ENCODE measurements at regions not wholly inside any gene's neighbourhood (a gene's known extent, or its start where the extent isn't known, plus 50 kb on each side); places are given as distances from the start of the nearest gene placed in this dataset.
"Not testable (repeated sequence)": the region's sequence is repeated elsewhere in the genome, so short reads cannot be mapped to it uniquely, and the experiment has no call there.

GRCh38 chr15:60181957-60182356 is 177.8 kb downstream of the FOXB1 start:
- H3K4me1 ChIP-seq (replicated peaks in 1 of 2; ENCODE audit: control insufficient read depth in 2 of 2, insufficient read depth in 2 of 2, low read length in 2 of 2); BruUV-seq (replicated peaks); H3K79me2 ChIP-seq (ENCODE audit: control insufficient read depth, insufficient read depth, low read length); H3K4me3 ChIP-seq; POLR2A ChIA-PET; H3K9me1 ChIP-seq (ENCODE audit: control insufficient read depth, insufficient read depth, low read length); H2AFZ ChIP-seq (ENCODE audit: low read depth, low read length); H3K9me3 ChIP-seq (replicated peaks; ENCODE audit: control insufficient read depth, insufficient read depth, low read depth, low read length); H4K20me1 ChIP-seq (replicated peaks; ENCODE audit: control insufficient read depth, insufficient read depth, low read length); H3K9ac ChIP-seq (ENCODE audit: insufficient read depth in 1 of 2, low read depth in 2 of 2, low read length in 2 of 2); H3K27me3 ChIP-seq (ENCODE audit: control insufficient read depth in 2 of 2, insufficient read depth in 2 of 2, low read length in 2 of 2); CTCF ChIA-PET (ENCODE audit: low intra/inter-chr PET ratio); ATAC-seq; H3K36me3 ChIP-seq (ENCODE audit: control insufficient read depth, insufficient read depth, low read length); H3K27ac ChIP-seq (ENCODE audit: extremely low read depth, low read depth, low read length); H3K4me2 ChIP-seq (ENCODE audit: insufficient read depth, low read length); FAIRE-seq: not testable (repeated sequence)
- WGBS (ENCODE audit: insufficient coverage, low coverage, missing lambda C conversion rate): 0% methylated on average over 11 of the region's 11 CpGs
- peak in 1 of 4 experiments; percentile 3 for DNase-seq (ENCODE audit: extremely low read depth in 1 of 4, low spot score in 3 of 4)
- in situ Hi-C loops (cut with MboI) (loop anchor here (10.0 kb wide), 1 partner anchor 467 kb away; no protein-coding TSS in a partner anchor), intact Hi-C loops (cut with micrococcal nuclease) (loop anchor here (5.0 to 10.0 kb wide), 2 partner anchors 457 to 490 kb away; no protein-coding TSS in a partner anchor)
- TF ChIP-seq CBX8 (IDR thresholded peaks at IDR 0.05; ENCODE audit: borderline replicate concordance, extremely low read depth, low read depth, low read length, poor library complexity, severe bottlenecking): peak; percentile 15
- peak; percentile 51 for TF ChIP-seq NFIC (IDR thresholded peaks at IDR 0.05)

DNA sequence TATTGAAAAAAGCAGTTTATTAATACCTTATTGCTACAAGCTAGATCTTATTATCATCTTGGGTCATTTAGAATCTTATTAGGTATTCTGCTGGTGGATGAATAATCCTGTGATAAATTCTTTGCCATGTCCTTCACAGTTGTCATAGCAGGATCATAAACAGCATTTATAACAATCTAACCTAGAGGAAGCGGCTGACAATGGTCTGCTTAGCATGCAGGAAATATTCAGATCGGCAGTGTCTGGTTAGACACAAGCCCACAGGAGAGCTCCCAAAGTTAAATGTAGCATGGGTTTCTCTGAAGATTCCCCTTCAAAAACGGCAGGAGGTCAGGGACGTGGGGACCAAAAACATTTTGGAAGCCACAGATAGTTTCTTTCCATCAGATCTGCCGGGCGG is 179.3 kb downstream of the FOXB1 start:
- in situ Hi-C loops (cut with MboI): loop anchor here (10.0 kb wide), 1 partner anchor 469 kb away; no protein-coding TSS in a partner anchor
- ATAC-seq: no peak
- no peak overlapping the region for H3K27ac ChIP-seq (ENCODE audit: extremely low read depth, low read depth, low read length)
- no peak overlapping the region for H2AFZ ChIP-seq (ENCODE audit: low read depth, low read length)
- H3K4me3 ChIP-seq: no peak overlapping the region
- peaks cover 9 to 10% of the 10 kb centered on the region in 2 experiments; a peak in 2 of 5 replicates for H3K27me3 ChIP-seq (ENCODE audit: control insufficient read depth in 2 of 2, insufficient read depth in 2 of 2, low read length in 2 of 2)
- H3K36me3 ChIP-seq (ENCODE audit: control insufficient read depth, insufficient read depth, low read length): no peaks in the 10 kb centered on the region
- DNase-seq (ENCODE audit: extremely low read depth in 1 of 4, low spot score in 3 of 4): no peak
- ChIA-PET POLR2A (no interaction called here), CTCF (ENCODE audit: low intra/inter-chr PET ratio) (no interaction called here)
- FAIRE-seq: no peak
- TF ChIP-seq ZNF695 (CRISPR knock-in tag; IDR thresholded peaks at IDR 0.05) (no peak), EGR1 (conservative IDR thresholded peaks at IDR 0.05) (no peak)
- TF ChIP-seq, protein P1, sequence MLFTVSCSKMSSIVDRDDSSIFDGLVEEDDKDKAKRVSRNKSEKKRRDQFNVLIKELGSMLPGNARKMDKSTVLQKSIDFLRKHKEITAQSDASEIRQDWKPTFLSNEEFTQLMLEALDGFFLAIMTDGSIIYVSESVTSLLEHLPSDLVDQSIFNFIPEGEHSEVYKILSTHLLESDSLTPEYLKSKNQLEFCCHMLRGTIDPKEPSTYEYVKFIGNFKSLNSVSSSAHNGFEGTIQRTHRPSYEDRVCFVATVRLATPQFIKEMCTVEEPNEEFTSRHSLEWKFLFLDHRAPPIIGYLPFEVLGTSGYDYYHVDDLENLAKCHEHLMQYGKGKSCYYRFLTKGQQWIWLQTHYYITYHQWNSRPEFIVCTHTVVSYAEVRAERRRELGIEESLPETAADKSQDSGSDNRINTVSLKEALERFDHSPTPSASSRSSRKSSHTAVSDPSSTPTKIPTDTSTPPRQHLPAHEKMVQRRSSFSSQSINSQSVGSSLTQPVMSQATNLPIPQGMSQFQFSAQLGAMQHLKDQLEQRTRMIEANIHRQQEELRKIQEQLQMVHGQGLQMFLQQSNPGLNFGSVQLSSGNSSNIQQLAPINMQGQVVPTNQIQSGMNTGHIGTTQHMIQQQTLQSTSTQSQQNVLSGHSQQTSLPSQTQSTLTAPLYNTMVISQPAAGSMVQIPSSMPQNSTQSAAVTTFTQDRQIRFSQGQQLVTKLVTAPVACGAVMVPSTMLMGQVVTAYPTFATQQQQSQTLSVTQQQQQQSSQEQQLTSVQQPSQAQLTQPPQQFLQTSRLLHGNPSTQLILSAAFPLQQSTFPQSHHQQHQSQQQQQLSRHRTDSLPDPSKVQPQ (CRISPR knock-in tag; IDR thresholded peaks at IDR 0.05; ENCODE audit: borderline replicate concordance): no peak
- intact Hi-C loops (cut with micrococcal nuclease): loop anchor here (5.0 to 10.0 kb wide), 2 partner anchors 459 to 491 kb away; no protein-coding TSS in a partner anchor
- 0% methylated on average over 6 of the region's 6 CpGs for WGBS (ENCODE audit: insufficient coverage, low coverage, missing lambda C conversion rate)
- no peak overlapping the region for H3K4me2 ChIP-seq (ENCODE audit: insufficient read depth, low read length)
- H3K9me3 ChIP-seq (replicated peaks; ENCODE audit: control insufficient read depth, insufficient read depth, low read depth, low read length): no peaks in the 10 kb centered on the region
- no peaks in the 10 kb centered on the region for H3K4me1 ChIP-seq (replicated peaks in 1 of 2; ENCODE audit: control insufficient read depth in 2 of 2, insufficient read depth in 2 of 2, low read length in 2 of 2)
- H3K9ac ChIP-seq (ENCODE audit: insufficient read depth in 1 of 2, low read depth in 2 of 2, low read length in 2 of 2): no peak overlapping the region
- no peaks in the 10 kb centered on the region for H3K79me2 ChIP-seq (ENCODE audit: control insufficient read depth, insufficient read depth, low read length)
- BruUV-seq (replicated peaks): no TSS peak
- no peaks in the 10 kb centered on the region for H3K9me1 ChIP-seq (ENCODE audit: control insufficient read depth, insufficient read depth, low read length)
- no peaks in the 10 kb centered on the region for H4K20me1 ChIP-seq (replicated peaks; ENCODE audit: control insufficient read depth, insufficient read depth, low read length)

Measured in K562 (cell line).